ENCODE measurements at regions not wholly inside any gene's neighbourhood (a gene's known extent, or its start where the extent isn't known, plus 50 kb on each side); places are given as distances from the start of the nearest gene placed in this dataset.
"Not testable (repeated sequence)": the region's sequence is repeated elsewhere in the genome, so short reads cannot be mapped to it uniquely, and the experiment has no call there.

- Histone ChIP-seq H3K4me1 (ENCODE audit: insufficient read depth) (peaks cover 31% of the 10 kb centered on the region), H4K20me1 (ENCODE audit: insufficient read depth, poor library complexity, severe bottlenecking) (no peaks in the 10 kb centered on the region), H3K4me3 (no peak overlapping the region), H3K27ac (no peak overlapping the region), H3K79me2 (no peaks in the 10 kb centered on the region), H3K4me2 (no peak overlapping the region), H2AFZ (no peak overlapping the region), H3K27me3 (no peaks in the 10 kb centered on the region), H3K9me2 (replicated peaks; ENCODE audit: insufficient read depth) (no peaks in the 10 kb centered on the region), H3K9me3 (ENCODE audit: low read depth) (no peaks in the 10 kb centered on the region), H3K36me3 (replicated peaks; ENCODE audit: insufficient read depth, low read depth) (no peaks in the 10 kb centered on the region)
- WGBS (ENCODE audit: low lambda C conversion rate, missing lambda C conversion rate): 75% methylated on average over 4 of the region's 4 CpGs
- TF ChIP-seq EZH2 (IDR thresholded peaks at IDR 0.05; ENCODE audit: borderline replicate concordance): no peak
- TF ChIP-seq, protein P1, sequence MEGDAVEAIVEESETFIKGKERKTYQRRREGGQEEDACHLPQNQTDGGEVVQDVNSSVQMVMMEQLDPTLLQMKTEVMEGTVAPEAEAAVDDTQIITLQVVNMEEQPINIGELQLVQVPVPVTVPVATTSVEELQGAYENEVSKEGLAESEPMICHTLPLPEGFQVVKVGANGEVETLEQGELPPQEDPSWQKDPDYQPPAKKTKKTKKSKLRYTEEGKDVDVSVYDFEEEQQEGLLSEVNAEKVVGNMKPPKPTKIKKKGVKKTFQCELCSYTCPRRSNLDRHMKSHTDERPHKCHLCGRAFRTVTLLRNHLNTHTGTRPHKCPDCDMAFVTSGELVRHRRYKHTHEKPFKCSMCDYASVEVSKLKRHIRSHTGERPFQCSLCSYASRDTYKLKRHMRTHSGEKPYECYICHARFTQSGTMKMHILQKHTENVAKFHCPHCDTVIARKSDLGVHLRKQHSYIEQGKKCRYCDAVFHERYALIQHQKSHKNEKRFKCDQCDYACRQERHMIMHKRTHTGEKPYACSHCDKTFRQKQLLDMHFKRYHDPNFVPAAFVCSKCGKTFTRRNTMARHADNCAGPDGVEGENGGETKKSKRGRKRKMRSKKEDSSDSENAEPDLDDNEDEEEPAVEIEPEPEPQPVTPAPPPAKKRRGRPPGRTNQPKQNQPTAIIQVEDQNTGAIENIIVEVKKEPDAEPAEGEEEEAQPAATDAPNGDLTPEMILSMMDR (IDR thresholded peaks at IDR 0.05; ENCODE audit: poor library complexity): no peak
- TF ChIP-seq EZH2phosphoT487 (IDR thresholded peaks at IDR 0.05; ENCODE audit: low read depth, severe bottlenecking, unreplicated experiment): no peak
- DNase-seq (ENCODE audit: low spot score): no peak
These were observed 785.5 kb upstream of the RAB6C start for GRCh38 chr2:129193961-129194360.

GRCh38 chr2:129199501-129199900, 780.0 kb upstream of the RAB6C start:
- WGBS (ENCODE audit: low lambda C conversion rate, missing lambda C conversion rate): 68% methylated on average over 5 of the region's 5 CpGs
- Histone ChIP-seq H3K9me2 (replicated peaks; ENCODE audit: insufficient read depth) (no peaks in the 10 kb centered on the region), H3K4me1 (ENCODE audit: insufficient read depth) (no peaks in the 10 kb centered on the region), H3K4me2 (no peak overlapping the region), H3K36me3 (replicated peaks; ENCODE audit: insufficient read depth, low read depth) (no peaks in the 10 kb centered on the region), H3K27ac (no peak overlapping the region), H3K9me3 (ENCODE audit: low read depth) (no peaks in the 10 kb centered on the region), H3K4me3 (no peak overlapping the region), H3K79me2 (no peaks in the 10 kb centered on the region), H4K20me1 (ENCODE audit: insufficient read depth, poor library complexity, severe bottlenecking) (no peaks in the 10 kb centered on the region), H2AFZ (no peak overlapping the region), H3K27me3 (no peaks in the 10 kb centered on the region)
- DNase-seq (ENCODE audit: low spot score): no peak
- TF ChIP-seq EZH2phosphoT487 (IDR thresholded peaks at IDR 0.05; ENCODE audit: low read depth, severe bottlenecking, unreplicated experiment): no peak
- TF ChIP-seq EZH2 (IDR thresholded peaks at IDR 0.05; ENCODE audit: borderline replicate concordance): no peak
- TF ChIP-seq, protein P1 (IDR thresholded peaks at IDR 0.05; ENCODE audit: poor library complexity): no peak

- no peaks in the 10 kb centered on the region for H3K9me3 ChIP-seq (ENCODE audit: low read depth)
- no peak overlapping the region for H3K4me2 ChIP-seq
- no peaks in the 10 kb centered on the region for H3K4me1 ChIP-seq (ENCODE audit: insufficient read depth)
- H3K36me3 ChIP-seq (replicated peaks; ENCODE audit: insufficient read depth, low read depth): no peaks in the 10 kb centered on the region
- H2AFZ ChIP-seq: no peak overlapping the region
- no peaks in the 10 kb centered on the region for H3K27me3 ChIP-seq
- no peak overlapping the region for H3K27ac ChIP-seq
- no peaks in the 10 kb centered on the region for H3K79me2 ChIP-seq
- WGBS (ENCODE audit: low lambda C conversion rate, missing lambda C conversion rate): 69% methylated on average over 2 of the region's 2 CpGs
- no peaks in the 10 kb centered on the region for H3K9me2 ChIP-seq (replicated peaks; ENCODE audit: insufficient read depth)
- no peaks in the 10 kb centered on the region for H4K20me1 ChIP-seq (ENCODE audit: insufficient read depth, poor library complexity, severe bottlenecking)
- no peak overlapping the region for H3K4me3 ChIP-seq
- TF ChIP-seq EZH2phosphoT487 (IDR thresholded peaks at IDR 0.05; ENCODE audit: low read depth, severe bottlenecking, unreplicated experiment): no peak
- TF ChIP-seq, protein P1 (IDR thresholded peaks at IDR 0.05; ENCODE audit: poor library complexity): no peak
- no peak for TF ChIP-seq EZH2 (IDR thresholded peaks at IDR 0.05; ENCODE audit: borderline replicate concordance)
- DNase-seq (ENCODE audit: low spot score): no peak
These were observed 777.8 kb upstream of the RAB6C start for GRCh38 chr2:129201696-129202095.

GRCh38 chr2:129203331-129203730, 776.1 kb upstream of the RAB6C start:
- Histone ChIP-seq H4K20me1 (ENCODE audit: insufficient read depth, poor library complexity, severe bottlenecking) (no peaks in the 10 kb centered on the region), H2AFZ (no peak overlapping the region), H3K27ac (no peak overlapping the region), H3K4me1 (ENCODE audit: insufficient read depth) (no peaks in the 10 kb centered on the region), H3K36me3 (replicated peaks; ENCODE audit: insufficient read depth, low read depth) (no peaks in the 10 kb centered on the region), H3K27me3 (no peaks in the 10 kb centered on the region), H3K4me2 (no peak overlapping the region), H3K79me2 (no peaks in the 10 kb centered on the region), H3K9me2 (replicated peaks; ENCODE audit: insufficient read depth) (no peaks in the 10 kb centered on the region), H3K9me3 (ENCODE audit: low read depth) (no peaks in the 10 kb centered on the region), H3K4me3 (no peak overlapping the region)
- TF ChIP-seq, protein P1 (IDR thresholded peaks at IDR 0.05; ENCODE audit: poor library complexity): no peak
- TF ChIP-seq EZH2phosphoT487 (IDR thresholded peaks at IDR 0.05; ENCODE audit: low read depth, severe bottlenecking, unreplicated experiment) (no peak), EZH2 (IDR thresholded peaks at IDR 0.05; ENCODE audit: borderline replicate concordance) (no peak)
- 71% methylated on average over 3 of the region's 3 CpGs for WGBS (ENCODE audit: low lambda C conversion rate, missing lambda C conversion rate)
- no peak for DNase-seq (ENCODE audit: low spot score)

GRCh38 chr2:129204581-129204980, 774.9 kb upstream of the RAB6C start:
- H3K4me2 ChIP-seq; H3K36me3 ChIP-seq (replicated peaks; ENCODE audit: insufficient read depth, low read depth); H3K27me3 ChIP-seq; H3K4me1 ChIP-seq (ENCODE audit: insufficient read depth); H3K79me2 ChIP-seq; H3K9me2 ChIP-seq (replicated peaks; ENCODE audit: insufficient read depth); H3K4me3 ChIP-seq; H2AFZ ChIP-seq; DNase-seq (ENCODE audit: low spot score); H3K27ac ChIP-seq; H3K9me3 ChIP-seq (ENCODE audit: low read depth); H4K20me1 ChIP-seq (ENCODE audit: insufficient read depth, poor library complexity, severe bottlenecking): not testable (repeated sequence)
- WGBS (ENCODE audit: low lambda C conversion rate, missing lambda C conversion rate): 97% methylated on average over 2 of the region's 2 CpGs
